ENCODE measurements at regions not wholly inside any gene's neighbourhood (a gene's known extent, or its start where the extent isn't known, plus 50 kb on each side); places are given as distances from the start of the nearest gene placed in this dataset.

DNA sequence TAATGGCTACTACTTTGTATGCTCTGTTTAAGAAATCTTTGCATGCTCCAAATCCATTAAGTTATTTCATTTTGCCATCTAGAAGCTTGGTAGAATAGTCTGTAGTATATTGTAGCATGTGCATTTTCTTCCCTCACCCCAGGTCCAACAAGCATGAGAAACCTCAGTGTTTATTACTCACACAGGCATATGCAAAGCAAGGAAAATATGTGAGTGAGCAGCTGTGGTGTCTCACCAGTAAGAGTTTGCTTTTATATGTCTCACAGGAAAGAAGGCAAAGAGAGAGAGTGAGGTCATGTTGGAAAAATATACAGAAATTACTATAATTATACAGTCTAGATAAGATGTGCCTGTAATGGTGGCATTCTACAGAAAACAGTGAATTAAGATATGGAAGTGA, 312.5 kb downstream of the C3orf38 start:
- DNase-seq (ENCODE audit: low read depth in 1 of 2, low spot score in 1 of 2) (no peak), ATAC-seq (no peak), FAIRE-seq (no peak)
- no peak for TF ChIP-seq HOXA7 (CRISPR knock-in tag; IDR thresholded peaks at IDR 0.05)
- no peak for TF ChIP-seq BHLHE40 (IDR thresholded peaks at IDR 0.05; ENCODE audit: low read depth, low read length)
- no peak for TF ChIP-seq POLR2AphosphoS2 (conservative IDR thresholded peaks at IDR 0.05; ENCODE audit: low read length)
- no peak for TF ChIP-seq ZNF302 (CRISPR knock-in tag; IDR thresholded peaks at IDR 0.05)
- Histone ChIP-seq H3K4me1 (no peaks in the 10 kb centered on the region), H3K4me3 (no peak overlapping the region), H3K4me2 (no peak overlapping the region), H3K27ac (no peak overlapping the region), H3K9me3 (no peaks in the 10 kb centered on the region)
- CTCF ChIA-PET = no interaction called here
- POLR2A ChIA-PET = no interaction called here

DNA sequence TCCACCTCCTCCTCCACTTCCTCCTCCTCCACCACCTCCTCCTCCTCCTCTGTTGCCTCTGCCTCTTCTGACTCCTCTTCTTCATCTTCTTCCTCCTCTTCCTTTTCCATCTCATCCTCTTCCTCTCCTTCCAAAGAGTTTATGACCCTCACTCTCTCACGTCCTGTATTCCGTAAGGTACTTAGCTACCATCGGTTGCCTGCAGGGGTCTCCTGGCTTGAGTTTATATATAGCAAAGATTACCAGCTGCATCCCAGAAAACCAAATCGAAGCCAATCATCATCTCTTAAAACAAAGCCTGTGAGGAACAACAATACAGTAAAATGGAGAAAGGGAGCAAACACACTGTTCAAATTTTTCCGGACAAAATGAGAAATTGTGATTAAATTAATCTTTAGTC, 317.4 kb downstream of the C3orf38 start:
- DNase-seq (ENCODE audit: low read depth in 1 of 2, low spot score in 1 of 2) (no peak), FAIRE-seq (no peak), ATAC-seq (no peak)
- CTCF ChIA-PET = no interaction called here
- POLR2A ChIA-PET = no interaction called here
- Histone ChIP-seq H3K4me1 (no peaks in the 10 kb centered on the region), H3K27ac (no peak overlapping the region), H3K9me3 (no peaks in the 10 kb centered on the region), H3K4me2 (no peak overlapping the region), H3K4me3 (no peak overlapping the region)
- no peak for TF ChIP-seq RFX5 (IDR thresholded peaks at IDR 0.05)
- TF ChIP-seq KDM5A (IDR thresholded peaks at IDR 0.05) = no peak
- no peak for TF ChIP-seq FOSB (CRISPR knock-in tag; IDR thresholded peaks at IDR 0.05)
- TF ChIP-seq HEYL (CRISPR knock-in tag; IDR thresholded peaks at IDR 0.05) = no peak
- no peak for TF ChIP-seq EP300 (IDR thresholded peaks at IDR 0.05)
- no peak for TF ChIP-seq HDAC2 (IDR thresholded peaks at IDR 0.05)
- no peak for TF ChIP-seq ZNF302 (CRISPR knock-in tag; IDR thresholded peaks at IDR 0.05)
- no peak for TF ChIP-seq FOXS1 (CRISPR knock-in tag; IDR thresholded peaks at IDR 0.05)
- TF ChIP-seq SMC3 (IDR thresholded peaks at IDR 0.05) = no peak
- TF ChIP-seq RARB (CRISPR knock-in tag; IDR thresholded peaks at IDR 0.05) = no peak
- TF ChIP-seq FOSL2 (IDR thresholded peaks at IDR 0.05) = no peak
- no peak for TF ChIP-seq FOSL2 (CRISPR knock-in tag; IDR thresholded peaks at IDR 0.05)
- no peak for TF ChIP-seq CHD4 (IDR thresholded peaks at IDR 0.05; ENCODE audit: borderline replicate concordance)
- TF ChIP-seq, protein P1, sequence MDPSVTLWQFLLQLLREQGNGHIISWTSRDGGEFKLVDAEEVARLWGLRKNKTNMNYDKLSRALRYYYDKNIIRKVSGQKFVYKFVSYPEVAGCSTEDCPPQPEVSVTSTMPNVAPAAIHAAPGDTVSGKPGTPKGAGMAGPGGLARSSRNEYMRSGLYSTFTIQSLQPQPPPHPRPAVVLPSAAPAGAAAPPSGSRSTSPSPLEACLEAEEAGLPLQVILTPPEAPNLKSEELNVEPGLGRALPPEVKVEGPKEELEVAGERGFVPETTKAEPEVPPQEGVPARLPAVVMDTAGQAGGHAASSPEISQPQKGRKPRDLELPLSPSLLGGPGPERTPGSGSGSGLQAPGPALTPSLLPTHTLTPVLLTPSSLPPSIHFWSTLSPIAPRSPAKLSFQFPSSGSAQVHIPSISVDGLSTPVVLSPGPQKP (IDR thresholded peaks at IDR 0.05; ENCODE audit: low read depth, low read length) = no peak
- no peak for TF ChIP-seq CBX8 (IDR thresholded peaks at IDR 0.05)
- 38% methylated on average over 5 of the region's 5 CpGs for WGBS (ENCODE audit: missing lambda C conversion rate)

DNA sequence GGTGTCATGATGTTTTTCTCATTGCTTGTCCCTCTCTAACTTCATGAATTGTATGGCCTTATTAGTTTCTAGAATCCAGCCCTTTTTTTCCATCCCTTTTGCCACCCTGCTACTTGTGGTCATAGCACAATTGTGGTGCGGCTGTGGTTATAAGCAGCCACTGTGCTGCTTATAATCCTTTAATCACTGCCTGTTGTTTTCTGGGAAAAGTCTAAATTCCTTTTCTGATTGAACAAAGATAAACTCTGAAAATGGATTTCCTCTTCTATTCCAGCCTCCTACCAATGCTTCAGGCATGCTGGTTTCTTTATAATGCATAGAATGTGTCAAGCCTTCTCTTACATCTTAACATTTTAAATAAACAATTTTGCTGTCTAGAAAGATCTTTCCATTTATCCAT, 319.5 kb downstream of the C3orf38 start:
- H3K27ac ChIP-seq = no peak overlapping the region
- ChIA-PET POLR2A (no interaction called here), CTCF (no interaction called here)
- WGBS (ENCODE audit: missing lambda C conversion rate) = 36% methylated on average over 1 of the region's 1 CpG
- no peaks in the 10 kb centered on the region for H3K4me1 ChIP-seq
- no peak overlapping the region for H3K4me2 ChIP-seq
- no peak for FAIRE-seq
- no peak for TF ChIP-seq JUNB (IDR thresholded peaks at IDR 0.05)
- TF ChIP-seq ZFP36 (IDR thresholded peaks at IDR 0.05; ENCODE audit: borderline replicate concordance, partially characterized antibody) = no peak
- no peak for TF ChIP-seq CHD2 (IDR thresholded peaks at IDR 0.05; ENCODE audit: low read length, partially characterized antibody)
- TF ChIP-seq RNF2 (IDR thresholded peaks at IDR 0.05; ENCODE audit: borderline replicate concordance, low read depth) = no peak
- no peak overlapping the region for H3K4me3 ChIP-seq
- no peak for DNase-seq (ENCODE audit: low read depth in 1 of 2, low spot score in 1 of 2)
- ATAC-seq = no peak
- no peaks in the 10 kb centered on the region for H3K9me3 ChIP-seq

DNA sequence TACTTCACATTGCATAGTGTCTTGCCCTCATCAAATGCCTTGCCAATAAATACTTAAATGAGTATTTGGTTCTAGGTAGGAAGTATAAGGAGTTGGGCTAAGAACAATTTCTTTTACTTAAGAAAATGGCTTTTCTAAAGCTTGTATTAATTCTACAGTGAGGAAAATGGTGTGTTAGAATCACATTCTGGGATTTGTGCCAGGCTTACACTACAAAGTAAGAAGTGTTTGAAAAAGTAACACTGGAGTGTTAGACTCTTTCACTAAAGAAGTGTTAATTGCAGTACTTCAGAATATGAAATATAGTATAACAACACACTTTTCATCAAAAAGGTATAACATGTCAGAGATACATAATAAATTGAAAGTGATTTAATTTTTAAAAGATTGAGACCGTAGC, 328.7 kb downstream of the C3orf38 start:
- H3K9me3 ChIP-seq = no peaks in the 10 kb centered on the region
- H3K27ac ChIP-seq = no peak overlapping the region
- H3K4me2 ChIP-seq = no peak overlapping the region
- POLR2A ChIA-PET = no interaction called here
- CTCF ChIA-PET = no interaction called here
- 11% methylated on average over 1 of the region's 1 CpG for WGBS (ENCODE audit: missing lambda C conversion rate)
- ATAC-seq = no peak
- no peak for FAIRE-seq
- H3K4me1 ChIP-seq = no peaks in the 10 kb centered on the region
- DNase-seq (ENCODE audit: low read depth in 1 of 2, low spot score in 1 of 2) = no peak
- no peak overlapping the region for H3K4me3 ChIP-seq
- no peak for TF ChIP-seq KDM1A (IDR thresholded peaks at IDR 0.05; ENCODE audit: low read depth)
- TF ChIP-seq, protein P2, sequence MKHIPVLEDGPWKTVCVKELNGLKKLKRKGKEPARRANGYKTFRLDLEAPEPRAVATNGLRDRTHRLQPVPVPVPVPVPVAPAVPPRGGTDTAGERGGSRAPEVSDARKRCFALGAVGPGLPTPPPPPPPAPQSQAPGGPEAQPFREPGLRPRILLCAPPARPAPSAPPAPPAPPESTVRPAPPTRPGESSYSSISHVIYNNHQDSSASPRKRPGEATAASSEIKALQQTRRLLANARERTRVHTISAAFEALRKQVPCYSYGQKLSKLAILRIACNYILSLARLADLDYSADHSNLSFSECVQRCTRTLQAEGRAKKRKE (CRISPR knock-in tag; IDR thresholded peaks at IDR 0.05; ENCODE audit: low read depth) = no peak
- TF ChIP-seq, protein P3, sequence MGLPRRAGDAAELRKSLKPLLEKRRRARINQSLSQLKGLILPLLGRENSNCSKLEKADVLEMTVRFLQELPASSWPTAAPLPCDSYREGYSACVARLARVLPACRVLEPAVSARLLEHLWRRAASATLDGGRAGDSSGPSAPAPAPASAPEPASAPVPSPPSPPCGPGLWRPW (IDR thresholded peaks at IDR 0.05) = no peak
- no peak for TF ChIP-seq EP300 (IDR thresholded peaks at IDR 0.05)
- no peak for TF ChIP-seq CBX2 (IDR thresholded peaks at IDR 0.05; ENCODE audit: borderline replicate concordance, low read depth)
- TF ChIP-seq ZFP36 (IDR thresholded peaks at IDR 0.05; ENCODE audit: borderline replicate concordance, partially characterized antibody) = no peak
- TF ChIP-seq PHF8 (IDR thresholded peaks at IDR 0.05; ENCODE audit: borderline replicate concordance, low read depth) = no peak
- no peak for TF ChIP-seq RAD21 (conservative IDR thresholded peaks at IDR 0.05 in 1 of 2, IDR thresholded peaks at IDR 0.05 in 1 of 2)
- TF ChIP-seq FOXS1 (CRISPR knock-in tag; IDR thresholded peaks at IDR 0.05) = no peak
- TF ChIP-seq EHMT2 (IDR thresholded peaks at IDR 0.05; ENCODE audit: low read depth) = no peak
- TF ChIP-seq, protein P4, sequence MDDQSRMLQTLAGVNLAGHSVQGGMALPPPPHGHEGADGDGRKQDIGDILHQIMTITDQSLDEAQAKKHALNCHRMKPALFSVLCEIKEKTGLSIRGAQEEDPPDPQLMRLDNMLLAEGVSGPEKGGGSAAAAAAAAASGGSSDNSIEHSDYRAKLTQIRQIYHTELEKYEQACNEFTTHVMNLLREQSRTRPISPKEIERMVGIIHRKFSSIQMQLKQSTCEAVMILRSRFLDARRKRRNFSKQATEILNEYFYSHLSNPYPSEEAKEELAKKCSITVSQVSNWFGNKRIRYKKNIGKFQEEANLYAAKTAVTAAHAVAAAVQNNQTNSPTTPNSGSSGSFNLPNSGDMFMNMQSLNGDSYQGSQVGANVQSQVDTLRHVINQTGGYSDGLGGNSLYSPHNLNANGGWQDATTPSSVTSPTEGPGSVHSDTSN (IDR thresholded peaks at IDR 0.05) = no peak
- no peak for TF ChIP-seq NFE2L2 (conservative IDR thresholded peaks at IDR 0.05; ENCODE audit: low read length)
- no peak for TF ChIP-seq HOXA7 (CRISPR knock-in tag; IDR thresholded peaks at IDR 0.05)
- TF ChIP-seq SMC3 (IDR thresholded peaks at IDR 0.05) = no peak
- TF ChIP-seq TFCP2L1 (CRISPR knock-in tag; IDR thresholded peaks at IDR 0.05) = no peak
- TF ChIP-seq GATA3 (IDR thresholded peaks at IDR 0.05; ENCODE audit: borderline replicate concordance) = no peak
